SK-N-SH (cell line): ENCODE measurements at regions not wholly inside any gene's neighbourhood (a gene's known extent, or its start where the extent isn't known, plus 50 kb on each side); places are given as distances from the start of the nearest gene placed in this dataset.

Experiments
- CTCF ChIA-PET: fragments of 300-600, 350-600 bp; formaldehyde crosslinking; extraction: SDS; loops from one replicate; lab custom pipeline; 2021; lab: Yijun Ruan, JAX
- POLR2A ChIA-PET: fragments of 350-600 bp; sonication (Branson Sonifier 250); formaldehyde crosslinking; extraction: SDS; loops from one replicate; lab custom pipeline; 2020; ENCODE audit warnings: antibody characterized with exemption, inconsistent platforms; lab: Yijun Ruan, JAX
- DNase-seq: peaks from one replicate; pipeline ENCODE4 v3.0.0; 2012
- H2AFZ ChIP-seq: fragments of 200-600 bp; sonication (generic); 2 replicates; pipeline ENCODE4 v1.8.1; 2016; ENCODE audit warnings: antibody characterized with exemption, mild to moderate bottlenecking, low read depth
- H3F3A ChIP-seq: fragments of 200-600 bp; sonication (generic); replicated peaks from 2 replicates; pipeline ENCODE3; 2016; ENCODE audit warnings: antibody characterized with exemption, mild to moderate bottlenecking; ENCODE audit not compliant: insufficient read depth
- H3K27ac ChIP-seq, 2 experiments: fragments of 200-500 bp in 1 of 2; fragments of 200-600 bp in 1 of 2; sonication (Bioruptor generic) in 1 of 2; sonication (generic), shearing (Covaris generic) in 1 of 2; 2 replicates each; pipeline versions ENCODE4 v1.5.1 to v1.6.1; 2014 to 2016; ENCODE audit warnings: low read depth in 2 of 2, inconsistent platforms in 1 of 2, low read length in 1 of 2, mild to moderate bottlenecking in 1 of 2, mixed read lengths in 1 of 2
- H3K27me3 ChIP-seq: fragments of 200-600 bp; sonication (generic), shearing (Covaris generic); 2 replicates; pipeline ENCODE4 v1.6.1; 2016; ENCODE audit warnings: mixed run types; ENCODE audit not compliant: insufficient read depth
- H3K36me3 ChIP-seq, 2 experiments: fragments of 200-500 bp in 1 of 2; fragments of 200-600 bp in 1 of 2; sonication (Bioruptor generic) in 1 of 2; sonication (generic) in 1 of 2; replicated peaks in 1 of 2; 2 replicates each; pipeline versions ENCODE3 to v1.5.1; 2014 to 2016; ENCODE audit warnings: low read length in 1 of 2, mild to moderate bottlenecking in 1 of 2; ENCODE audit not compliant: insufficient read depth in 2 of 2, control insufficient read depth in 1 of 2
- H3K4me1 ChIP-seq, 2 experiments: fragments of 200-500 bp in 1 of 2; fragments of 200-600 bp in 1 of 2; sonication (Bioruptor generic) in 1 of 2; sonication (generic), shearing (Covaris generic) in 1 of 2; 2 replicates each; pipeline versions ENCODE4 v1.5.1 to v1.6.1; 2014 to 2016; ENCODE audit warnings: low read depth in 1 of 2, low read length in 1 of 2, mixed run types in 1 of 2; ENCODE audit not compliant: insufficient read depth in 2 of 2, control insufficient read depth in 1 of 2
- H3K4me2 ChIP-seq: fragments of 200-600 bp; sonication (generic), shearing (Covaris generic); 2 replicates; pipeline ENCODE4 v1.6.1; 2017; ENCODE audit warnings: mixed run types
- H3K4me3 ChIP-seq, 2 experiments: fragments of 200-500 bp in 1 of 2; fragments of 200-600 bp in 1 of 2; sonication (Bioruptor generic) in 1 of 2; sonication (generic), shearing (Covaris generic) in 1 of 2; 2 replicates each; pipeline versions ENCODE4 v1.5.1 to v1.8.1; 2014 to 2016; ENCODE audit warnings: low read depth in 2 of 2, inconsistent platforms in 1 of 2, low read length in 1 of 2, mild to moderate bottlenecking in 1 of 2, mixed read lengths in 1 of 2, moderate library complexity in 1 of 2
- H3K79me2 ChIP-seq: fragments of 200-600 bp; sonication (generic); 2 replicates; pipeline ENCODE4 v1.8.1; 2017; ENCODE audit warnings: mild to moderate bottlenecking; ENCODE audit not compliant: insufficient read depth
- H3K9ac ChIP-seq: fragments of 200-600 bp; sonication (generic); 2 replicates; pipeline ENCODE4 v1.6.1; 2017; ENCODE audit warnings: mixed run types
- H3K9me2 ChIP-seq: fragments of 200-600 bp; sonication (generic); 2 replicates; pipeline ENCODE4 v1.6.1; 2017; ENCODE audit warnings: mixed run types
- H3K9me3 ChIP-seq: fragments of 200-600 bp; sonication (generic); 2 replicates; pipeline ENCODE4 v1.6.1; 2017; ENCODE audit warnings: mixed run types, mild to moderate bottlenecking, moderate library complexity
- H4K20me1 ChIP-seq: fragments of 200-600 bp; sonication (generic); 2 replicates; pipeline ENCODE4 v1.6.1; 2017; ENCODE audit warnings: mild to moderate bottlenecking, mixed run types; ENCODE audit not compliant: insufficient read depth
- ELF1 ChIP-seq: IDR thresholded peaks from 2 replicates; pipeline ENCODE4 v1.4.0; 2012
- FOXM1 ChIP-seq: IDR thresholded peaks from 2 replicates; pipeline ENCODE4 v1.4.0; 2012; ENCODE audit warnings: low read depth, mild to moderate bottlenecking
- GABPA ChIP-seq: IDR thresholded peaks from 2 replicates; pipeline ENCODE4 v1.4.0; 2012; ENCODE audit warnings: low read depth, mild to moderate bottlenecking
- GATA2 ChIP-seq: sonication (generic); formaldehyde crosslinking; IDR thresholded peaks from 2 replicates; pipeline ENCODE4 v1.5.0; 2020; ENCODE audit warnings: mild to moderate bottlenecking, missing genetic modification reagents
- MXI1 ChIP-seq: IDR thresholded peaks from 2 replicates; pipeline ENCODE4 v1.6.1; 2012; ENCODE audit warnings: mild to moderate bottlenecking, low read depth, low read length, improper control_type of control experiment
- NFIC ChIP-seq: IDR thresholded peaks from 2 replicates; pipeline ENCODE4 v1.4.0; 2012; ENCODE audit warnings: borderline replicate concordance
- NRF1 ChIP-seq: IDR thresholded peaks from 2 replicates; pipeline ENCODE4 v1.6.1; 2012; ENCODE audit warnings: low read depth, mild to moderate bottlenecking, low read length
- RCOR1 ChIP-seq: fragments of 150-350 bp; IDR thresholded peaks from 2 replicates; pipeline ENCODE4 v1.6.1; 2017; ENCODE audit warnings: antibody characterized with exemption, low read length
- RFX5 ChIP-seq: IDR thresholded peaks from 2 replicates; pipeline ENCODE4 v1.6.1; 2012; ENCODE audit warnings: mild to moderate bottlenecking, improper control_type of control experiment, low read length
- SIN3A ChIP-seq: IDR thresholded peaks from 2 replicates; pipeline ENCODE4 v1.6.1; 2012; ENCODE audit warnings: low read depth, mild to moderate bottlenecking, low read length, moderate library complexity, borderline replicate concordance
- TCF12 ChIP-seq: IDR thresholded peaks from 2 replicates; pipeline ENCODE4 v1.4.0; 2012
- YY1 ChIP-seq: IDR thresholded peaks from 2 replicates; pipeline ENCODE4 v1.4.0; 2012; ENCODE audit warnings: low read depth, mild to moderate bottlenecking
- WGBS: methylation state at CpG from one replicate; pipeline ENCODE4 v1.1.6; 2017; ENCODE audit warnings: low lambda C conversion rate; 5-methylcytosine and 5-hydroxymethylcytosine counted together
- TF ChIP-seq, protein P1 (sequence below): IDR thresholded peaks from 2 replicates; pipeline ENCODE4 v1.4.0; 2012; ENCODE audit warnings: low read depth, borderline replicate concordance
- TF ChIP-seq, protein P2 (sequence below): IDR thresholded peaks from 2 replicates; pipeline ENCODE4 v1.6.1; 2012; ENCODE audit warnings: mild to moderate bottlenecking, low read depth, low read length, moderate library complexity
- TF ChIP-seq, protein P3 (sequence below): IDR thresholded peaks from 2 replicates; pipeline ENCODE4 v1.4.0; 2012; ENCODE audit warnings: low read depth
- TF ChIP-seq, protein P4 (sequence below): IDR thresholded peaks from 2 replicates; pipeline ENCODE4 v1.4.0; 2012; ENCODE audit warnings: low read depth, borderline replicate concordance
- TF ChIP-seq, protein P5 (sequence below): fragments of 200-600 bp; sonication (generic); IDR thresholded peaks from 2 replicates; pipeline ENCODE4 v1.6.1; 2017; ENCODE audit warnings: antibody characterized with exemption, mild to moderate bottlenecking, moderate library complexity

DNA sequence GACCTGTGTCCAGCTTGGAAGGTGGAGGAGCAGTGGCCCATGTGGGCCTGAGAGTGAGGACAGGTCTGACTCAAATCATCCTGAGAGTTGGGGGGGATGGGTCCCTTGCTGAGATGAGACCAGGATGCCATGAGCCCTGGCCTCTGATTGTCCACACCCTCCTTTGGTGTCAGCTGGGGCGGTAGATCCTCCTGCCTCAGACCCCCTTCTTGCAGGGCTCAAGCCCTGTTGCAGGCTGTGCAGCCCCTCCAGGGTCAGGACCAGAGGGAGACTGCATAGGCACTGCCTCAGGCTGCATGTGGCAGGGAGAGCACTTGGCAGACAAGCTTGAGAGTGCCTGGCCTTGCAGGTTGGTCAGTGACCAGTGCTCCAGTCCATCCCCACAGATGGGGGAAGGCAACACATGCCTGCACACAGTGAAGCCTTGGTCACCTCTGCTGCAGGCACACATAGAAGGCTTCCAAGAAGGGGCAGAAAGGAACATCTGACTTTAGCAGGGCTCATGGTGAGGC is 82.2 kb upstream of the ACTRT2 start:
- Histone ChIP-seq H3K9me2 (no peaks in the 10 kb centered on the region), H3K27ac (no peak overlapping the region), H3K9ac (no peak overlapping the region), H2AFZ (no peak overlapping the region), H3F3A (no peaks in the 10 kb centered on the region), H3K4me3 (no peak overlapping the region), H3K4me1 (no peaks in the 10 kb centered on the region), H3K9me3 (no peaks in the 10 kb centered on the region), H3K36me3 (no peaks in the 10 kb centered on the region), H3K4me2 (no peak overlapping the region), H3K27me3 (no peaks in the 10 kb centered on the region), H3K79me2 (no peaks in the 10 kb centered on the region), H4K20me1 (no peaks in the 10 kb centered on the region)
- CTCF ChIA-PET = no interaction called here
- POLR2A ChIA-PET = no interaction called here
- no peak for DNase-seq
- TF ChIP-seq GABPA (no peak), RFX5 (no peak), NFIC (no peak), NRF1 (no peak), FOXM1 (no peak), RCOR1 (no peak), MXI1 (no peak), ELF1 (no peak), TCF12 (no peak), GATA2 (no peak), YY1 (no peak), SIN3A (no peak)
- TF ChIP-seq, protein P1, sequence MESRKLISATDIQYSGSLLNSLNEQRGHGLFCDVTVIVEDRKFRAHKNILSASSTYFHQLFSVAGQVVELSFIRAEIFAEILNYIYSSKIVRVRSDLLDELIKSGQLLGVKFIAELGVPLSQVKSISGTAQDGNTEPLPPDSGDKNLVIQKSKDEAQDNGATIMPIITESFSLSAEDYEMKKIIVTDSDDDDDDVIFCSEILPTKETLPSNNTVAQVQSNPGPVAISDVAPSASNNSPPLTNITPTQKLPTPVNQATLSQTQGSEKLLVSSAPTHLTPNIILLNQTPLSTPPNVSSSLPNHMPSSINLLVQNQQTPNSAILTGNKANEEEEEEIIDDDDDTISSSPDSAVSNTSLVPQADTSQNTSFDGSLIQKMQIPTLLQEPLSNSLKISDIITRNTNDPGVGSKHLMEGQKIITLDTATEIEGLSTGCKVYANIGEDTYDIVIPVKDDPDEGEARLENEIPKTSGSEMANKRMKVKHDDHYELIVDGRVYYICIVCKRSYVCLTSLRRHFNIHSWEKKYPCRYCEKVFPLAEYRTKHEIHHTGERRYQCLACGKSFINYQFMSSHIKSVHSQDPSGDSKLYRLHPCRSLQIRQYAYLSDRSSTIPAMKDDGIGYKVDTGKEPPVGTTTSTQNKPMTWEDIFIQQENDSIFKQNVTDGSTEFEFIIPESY = no peak
- TF ChIP-seq, protein P2, sequence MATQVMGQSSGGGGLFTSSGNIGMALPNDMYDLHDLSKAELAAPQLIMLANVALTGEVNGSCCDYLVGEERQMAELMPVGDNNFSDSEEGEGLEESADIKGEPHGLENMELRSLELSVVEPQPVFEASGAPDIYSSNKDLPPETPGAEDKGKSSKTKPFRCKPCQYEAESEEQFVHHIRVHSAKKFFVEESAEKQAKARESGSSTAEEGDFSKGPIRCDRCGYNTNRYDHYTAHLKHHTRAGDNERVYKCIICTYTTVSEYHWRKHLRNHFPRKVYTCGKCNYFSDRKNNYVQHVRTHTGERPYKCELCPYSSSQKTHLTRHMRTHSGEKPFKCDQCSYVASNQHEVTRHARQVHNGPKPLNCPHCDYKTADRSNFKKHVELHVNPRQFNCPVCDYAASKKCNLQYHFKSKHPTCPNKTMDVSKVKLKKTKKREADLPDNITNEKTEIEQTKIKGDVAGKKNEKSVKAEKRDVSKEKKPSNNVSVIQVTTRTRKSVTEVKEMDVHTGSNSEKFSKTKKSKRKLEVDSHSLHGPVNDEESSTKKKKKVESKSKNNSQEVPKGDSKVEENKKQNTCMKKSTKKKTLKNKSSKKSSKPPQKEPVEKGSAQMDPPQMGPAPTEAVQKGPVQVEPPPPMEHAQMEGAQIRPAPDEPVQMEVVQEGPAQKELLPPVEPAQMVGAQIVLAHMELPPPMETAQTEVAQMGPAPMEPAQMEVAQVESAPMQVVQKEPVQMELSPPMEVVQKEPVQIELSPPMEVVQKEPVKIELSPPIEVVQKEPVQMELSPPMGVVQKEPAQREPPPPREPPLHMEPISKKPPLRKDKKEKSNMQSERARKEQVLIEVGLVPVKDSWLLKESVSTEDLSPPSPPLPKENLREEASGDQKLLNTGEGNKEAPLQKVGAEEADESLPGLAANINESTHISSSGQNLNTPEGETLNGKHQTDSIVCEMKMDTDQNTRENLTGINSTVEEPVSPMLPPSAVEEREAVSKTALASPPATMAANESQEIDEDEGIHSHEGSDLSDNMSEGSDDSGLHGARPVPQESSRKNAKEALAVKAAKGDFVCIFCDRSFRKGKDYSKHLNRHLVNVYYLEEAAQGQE = no peak
- TF ChIP-seq, protein P3, sequence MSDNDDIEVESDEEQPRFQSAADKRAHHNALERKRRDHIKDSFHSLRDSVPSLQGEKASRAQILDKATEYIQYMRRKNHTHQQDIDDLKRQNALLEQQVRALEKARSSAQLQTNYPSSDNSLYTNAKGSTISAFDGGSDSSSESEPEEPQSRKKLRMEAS = no peak
- TF ChIP-seq, protein P4, sequence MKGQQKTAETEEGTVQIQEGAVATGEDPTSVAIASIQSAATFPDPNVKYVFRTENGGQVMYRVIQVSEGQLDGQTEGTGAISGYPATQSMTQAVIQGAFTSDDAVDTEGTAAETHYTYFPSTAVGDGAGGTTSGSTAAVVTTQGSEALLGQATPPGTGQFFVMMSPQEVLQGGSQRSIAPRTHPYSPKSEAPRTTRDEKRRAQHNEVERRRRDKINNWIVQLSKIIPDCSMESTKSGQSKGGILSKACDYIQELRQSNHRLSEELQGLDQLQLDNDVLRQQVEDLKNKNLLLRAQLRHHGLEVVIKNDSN = no peak
- TF ChIP-seq, protein P5, sequence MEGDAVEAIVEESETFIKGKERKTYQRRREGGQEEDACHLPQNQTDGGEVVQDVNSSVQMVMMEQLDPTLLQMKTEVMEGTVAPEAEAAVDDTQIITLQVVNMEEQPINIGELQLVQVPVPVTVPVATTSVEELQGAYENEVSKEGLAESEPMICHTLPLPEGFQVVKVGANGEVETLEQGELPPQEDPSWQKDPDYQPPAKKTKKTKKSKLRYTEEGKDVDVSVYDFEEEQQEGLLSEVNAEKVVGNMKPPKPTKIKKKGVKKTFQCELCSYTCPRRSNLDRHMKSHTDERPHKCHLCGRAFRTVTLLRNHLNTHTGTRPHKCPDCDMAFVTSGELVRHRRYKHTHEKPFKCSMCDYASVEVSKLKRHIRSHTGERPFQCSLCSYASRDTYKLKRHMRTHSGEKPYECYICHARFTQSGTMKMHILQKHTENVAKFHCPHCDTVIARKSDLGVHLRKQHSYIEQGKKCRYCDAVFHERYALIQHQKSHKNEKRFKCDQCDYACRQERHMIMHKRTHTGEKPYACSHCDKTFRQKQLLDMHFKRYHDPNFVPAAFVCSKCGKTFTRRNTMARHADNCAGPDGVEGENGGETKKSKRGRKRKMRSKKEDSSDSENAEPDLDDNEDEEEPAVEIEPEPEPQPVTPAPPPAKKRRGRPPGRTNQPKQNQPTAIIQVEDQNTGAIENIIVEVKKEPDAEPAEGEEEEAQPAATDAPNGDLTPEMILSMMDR = no peak
- no CpG with 5 or more reads among the region's 1 CpG for WGBS
